Uterus (tissue), 2 donors: ENCODE measurements at regions not wholly inside any gene's neighbourhood (a gene's known extent, or its start where the extent isn't known, plus 50 kb on each side); places are given as distances from the start of the nearest gene placed in this dataset.

Source experiments
- CTCF ChIP-seq, 4 experiments: fragments of 200-600 bp in 2 of 4; fragments of 450-650 bp in 2 of 4; sonication (generic) in 2 of 4; IDR thresholded peaks; one replicate each; pipeline ENCODE4 v1.5.1; 2016 to 2019; ENCODE audit warnings: antibody characterized with exemption in 4 of 4, mild to moderate bottlenecking in 2 of 4, moderate library complexity in 1 of 4
- POLR2A ChIP-seq, 2 donors: fragments of 450-650 bp; IDR thresholded peaks; one replicate each; pipeline ENCODE4 v1.6.1; 2016; ENCODE audit warnings: antibody characterized with exemption in 2 of 2, mild to moderate bottlenecking in 1 of 2, moderate library complexity in 1 of 2

- TF ChIP-seq POLR2A (IDR thresholded peaks at IDR 0.05) = no peak
- TF ChIP-seq CTCF (IDR thresholded peaks at IDR 0.05) = no peak
Measured at GRCh38 chr13:97538203-97538602, 104.2 kb downstream of the RAP2A start.
